Astrocyte of the cerebellum (primary cell): ENCODE measurements at regions not wholly inside any gene's neighbourhood (a gene's known extent, or its start where the extent isn't known, plus 50 kb on each side); places are given as distances from the start of the nearest gene placed in this dataset.

ENCODE experiments used
- DNase-seq: peaks from one replicate; pipeline ENCODE4 v3.0.0-alpha.2; 2011; ENCODE audit warnings: low read depth
- H3K4me3 ChIP-seq: 2 replicates; pipeline ENCODE4 v1.5.1; 2011; ENCODE audit warnings: mild to moderate bottlenecking, low read depth, low read length, moderate library complexity
- CTCF ChIP-seq: IDR thresholded peaks from 2 replicates; pipeline ENCODE4 v1.5.1; 2012; ENCODE audit warnings: low read length, low read depth, moderate library complexity, mild to moderate bottlenecking; ENCODE audit errors: missing control alignments
- in situ Hi-C: cut with HindIII; loops from 2 replicates; pipeline ENCODE4 v1.10.0; 2017; ENCODE audit warnings: low sequenced_read_pairs

- DNase-seq, result no peak
- H3K4me3 ChIP-seq, result no peak overlapping the region
- no peak for TF ChIP-seq CTCF
- in situ Hi-C loops, result no loop called here
Measured at GRCh38 chr2:181366675-181367175, 90.5 kb upstream of the ITGA4 start.

- H3K4me3 ChIP-seq, result no peak overlapping the region
- no peak for DNase-seq
- no peak for TF ChIP-seq CTCF
- in situ Hi-C loops, result no loop called here
Measured at GRCh38 chr2:181367411-181367810, 89.8 kb upstream of the ITGA4 start.

GRCh38 chr2:181367906-181368435 lies 89.2 kb upstream of the ITGA4 start:
- H3K4me3 ChIP-seq, result no peak overlapping the region
- no peak for TF ChIP-seq CTCF
- DNase-seq, result no peak
- in situ Hi-C loops, result no loop called here

- DNase-seq, result no peak
- TF ChIP-seq CTCF, result no peak
- in situ Hi-C loops, result no loop called here
- no peak overlapping the region for H3K4me3 ChIP-seq
Measured at GRCh38 chr2:181370126-181370525, 87.1 kb upstream of the ITGA4 start.

- TF ChIP-seq CTCF, result no peak
- DNase-seq, result no peak
- H3K4me3 ChIP-seq, result no peak overlapping the region
- in situ Hi-C loops, result no loop called here
Measured at GRCh38 chr2:181371195-181371594, 86.0 kb upstream of the ITGA4 start.

GRCh38 chr2:181371782-181372645 lies 85.2 kb upstream of the ITGA4 start:
- H3K4me3 ChIP-seq, result no peak overlapping the region
- in situ Hi-C loops, result no loop called here
- peak; percentile 43 for DNase-seq
- TF ChIP-seq CTCF, result no peak
